Fibroblast of mammary gland (primary cell): ENCODE measurements at regions not wholly inside any gene's neighbourhood (a gene's known extent, or its start where the extent isn't known, plus 50 kb on each side); places are given as distances from the start of the nearest gene placed in this dataset.

Source experiments
- DNase-seq: peaks from one replicate; pipeline ENCODE4 v3.0.0-alpha.2; 2010; ENCODE audit warnings: low read depth
- H3K4me3 ChIP-seq: 2 replicates; pipeline ENCODE4 v1.5.1; 2011; ENCODE audit warnings: low read depth, mild to moderate bottlenecking, low read length, moderate library complexity; ENCODE audit not compliant: control insufficient read depth
- CTCF ChIP-seq: conservative IDR thresholded peaks from 2 replicates; pipeline ENCODE4 v1.5.1; 2011; ENCODE audit warnings: low read depth, low read length, inconsistent platforms; ENCODE audit not compliant: control insufficient read depth, insufficient read depth

- H3K4me3 ChIP-seq = no peak overlapping the region
- DNase-seq = no peak
- TF ChIP-seq CTCF = no peak
These were observed 434.3 kb upstream of the TMTC1 start for GRCh38 chr12:30218073-30218472.

DNA sequence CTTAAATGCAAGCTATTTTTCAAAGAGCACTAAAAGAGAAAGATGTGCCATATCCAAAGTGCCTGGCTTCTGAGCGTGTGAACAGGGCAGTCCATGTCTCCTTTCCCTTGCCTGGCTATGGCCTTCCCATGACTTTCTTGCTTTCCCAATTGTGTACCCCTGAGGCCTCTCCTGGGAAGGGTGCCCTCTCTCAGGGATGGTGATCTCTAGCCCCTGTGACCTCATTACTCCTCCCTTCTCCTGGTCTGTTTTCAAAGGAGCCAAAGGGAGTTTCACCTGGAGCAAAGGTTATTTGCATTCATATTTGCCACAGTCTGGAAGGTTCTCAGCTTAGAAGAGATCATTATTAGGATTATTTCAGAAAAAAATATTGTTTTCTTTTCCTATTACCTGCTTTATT, 429.4 kb upstream of the TMTC1 start:
- DNase-seq = no peak
- H3K4me3 ChIP-seq = no peak overlapping the region
- no peak for TF ChIP-seq CTCF

- no peak for DNase-seq
- no peak for TF ChIP-seq CTCF
- H3K4me3 ChIP-seq = no peak overlapping the region
These were observed 428.0 kb upstream of the TMTC1 start for GRCh38 chr12:30211743-30212142.

- no peak overlapping the region for H3K4me3 ChIP-seq
- DNase-seq = no peak
- TF ChIP-seq CTCF = no peak
These were observed 420.2 kb upstream of the TMTC1 start for GRCh38 chr12:30203981-30204380.

GRCh38 chr12:30202521-30203254, 418.9 kb upstream of the TMTC1 start:
- DNase-seq = no peak
- TF ChIP-seq CTCF = no peak
- H3K4me3 ChIP-seq = no peak overlapping the region

DNA sequence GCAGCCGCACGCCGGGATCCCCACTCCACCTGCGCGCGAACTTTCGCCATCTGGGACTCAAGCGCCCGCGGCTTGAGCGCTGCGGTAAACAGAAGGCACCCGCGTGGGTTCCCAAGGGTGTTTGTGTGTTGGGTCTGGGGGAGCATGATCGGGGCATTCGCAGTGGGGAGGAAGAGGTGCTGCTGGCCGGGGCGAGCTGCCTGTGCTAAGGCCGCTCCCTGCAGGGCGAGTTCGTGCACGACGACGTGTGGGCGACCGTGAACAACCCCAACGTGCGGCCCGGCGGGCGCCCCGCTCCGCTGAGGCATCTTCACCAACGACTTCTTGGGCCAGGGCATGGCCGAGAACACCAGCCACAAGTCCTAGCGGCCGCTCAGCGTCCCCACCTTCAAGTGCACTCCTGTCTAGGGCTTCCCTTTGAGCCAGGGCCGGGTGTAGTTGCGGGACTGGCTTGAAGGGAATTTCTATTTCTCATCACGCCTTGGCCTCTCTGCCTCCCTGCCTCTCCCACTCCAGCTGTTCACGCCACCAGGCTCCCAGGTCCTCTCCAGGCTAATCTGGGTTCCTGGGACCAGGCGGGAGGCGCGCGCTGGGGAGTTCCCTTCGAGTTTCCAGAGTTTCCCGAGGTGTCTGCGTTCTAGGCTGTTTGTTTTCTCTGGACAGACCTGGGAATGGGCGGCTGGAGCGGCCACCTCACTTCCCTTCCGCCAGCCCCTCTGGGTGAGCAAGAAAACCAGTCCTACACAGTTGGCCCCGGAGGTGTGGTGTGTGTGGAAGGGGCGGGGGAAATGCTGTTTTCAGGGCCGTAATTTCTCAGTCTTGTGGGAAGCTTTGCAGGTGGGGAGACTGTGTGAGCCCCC, 417.8 kb upstream of the TMTC1 start:
- H3K4me3 ChIP-seq = no peak overlapping the region
- TF ChIP-seq CTCF = no peak
- DNase-seq = no peak

GRCh38 chr12:30200864-30201263, 417.1 kb upstream of the TMTC1 start:
- no peak for DNase-seq
- no peak overlapping the region for H3K4me3 ChIP-seq
- TF ChIP-seq CTCF = no peak
